OCI-LY1 (cell line): ENCODE measurements at regions not wholly inside any gene's neighbourhood (a gene's known extent, or its start where the extent isn't known, plus 50 kb on each side); places are given as distances from the start of the nearest gene placed in this dataset.

Experiments
- H2AFZ ChIP-seq: fragments of 200-600 bp; sonication (generic), shearing (Covaris generic); 2 replicates; pipeline ENCODE4 v1.6.0; 2014; ENCODE audit warnings: antibody characterized with exemption, mild to moderate bottlenecking, low read length
- H3F3A ChIP-seq: fragments of 200-600 bp; sonication (generic), shearing (Covaris generic); 2 replicates; pipeline ENCODE4 v1.6.0; 2014; ENCODE audit warnings: mild to moderate bottlenecking, antibody characterized with exemption, low read length, moderate library complexity; ENCODE audit not compliant: insufficient read depth
- H3K27ac ChIP-seq: fragments of 200-600 bp; sonication (generic); 2 replicates; pipeline ENCODE4 v1.5.1; 2014; ENCODE audit warnings: low read length, mixed run types, mild to moderate bottlenecking, low read depth; ENCODE audit not compliant: poor library complexity, severe bottlenecking
- H3K27me3 ChIP-seq: fragments of 200-600 bp; sonication (generic); 2 replicates; pipeline ENCODE4 v1.6.0; 2014; ENCODE audit warnings: antibody characterized with exemption, mild to moderate bottlenecking, low read length, moderate library complexity; ENCODE audit not compliant: insufficient read depth
- H3K36me3 ChIP-seq: fragments of 200-600 bp; sonication (generic); 2 replicates; pipeline ENCODE4 v1.6.1; 2014; ENCODE audit warnings: mild to moderate bottlenecking, antibody characterized with exemption, low read length, moderate library complexity, mixed read lengths; ENCODE audit not compliant: insufficient read depth
- H3K4me1 ChIP-seq: fragments of 200-600 bp; sonication (generic); 2 replicates; pipeline ENCODE4 v1.5.1; 2014; ENCODE audit warnings: mild to moderate bottlenecking, low read length, moderate library complexity; ENCODE audit not compliant: insufficient read depth, severe bottlenecking
- H3K4me2 ChIP-seq: fragments of 200-600 bp; sonication (generic), shearing (Covaris generic); 2 replicates; pipeline ENCODE4 v1.6.1; 2014; ENCODE audit warnings: low read length
- H3K4me3 ChIP-seq: fragments of 200-600 bp; sonication (generic); 2 replicates; pipeline ENCODE4 v1.5.1; 2014; ENCODE audit warnings: low read length, low read depth, mild to moderate bottlenecking, mixed read lengths; ENCODE audit not compliant: poor library complexity, severe bottlenecking
- H3K79me2 ChIP-seq: fragments of 200-600 bp; shearing (Covaris generic); 2 replicates; pipeline ENCODE4 v1.6.1; 2016; ENCODE audit warnings: mixed run types, low read length, mixed read lengths; ENCODE audit not compliant: insufficient read depth
- H3K9ac ChIP-seq: fragments of 200-600 bp; sonication (generic), shearing (Covaris generic); 2 replicates; pipeline ENCODE4 v1.6.1; 2014; ENCODE audit warnings: mild to moderate bottlenecking, low read length, mixed read lengths
- H3K9me2 ChIP-seq: fragments of 200-600 bp; sonication (generic), shearing (Covaris generic); 2 replicates; pipeline ENCODE4 v1.6.1; 2014; ENCODE audit warnings: low read depth, mild to moderate bottlenecking, low read length, mixed read lengths
- H3K9me3 ChIP-seq: fragments of 200-600 bp; shearing (Covaris generic); 2 replicates; pipeline ENCODE4 v1.6.1; 2014; ENCODE audit warnings: low read length, mixed read lengths
- H4K20me1 ChIP-seq: fragments of 200-600 bp; sonication (generic), shearing (Covaris generic); 2 replicates; pipeline ENCODE4 v1.6.0; 2016; ENCODE audit warnings: mild to moderate bottlenecking, low read length; ENCODE audit not compliant: insufficient read depth
- EZH2 ChIP-seq: fragments of 200-600 bp; sonication (generic), shearing (Covaris generic); IDR thresholded peaks from 2 replicates; pipeline ENCODE4 v1.8.0; 2017; ENCODE audit warnings: borderline replicate concordance, mixed run types, mild to moderate bottlenecking, antibody characterized with exemption, low read length, moderate library complexity, mixed read lengths
- TF ChIP-seq, protein P1 (sequence below): fragments of 200-600 bp; sonication (generic), shearing (Covaris generic); IDR thresholded peaks from 2 replicates; pipeline ENCODE4 v1.5.1; 2017; ENCODE audit warnings: mild to moderate bottlenecking, antibody characterized with exemption, low read length, moderate library complexity, mixed read lengths

DNA sequence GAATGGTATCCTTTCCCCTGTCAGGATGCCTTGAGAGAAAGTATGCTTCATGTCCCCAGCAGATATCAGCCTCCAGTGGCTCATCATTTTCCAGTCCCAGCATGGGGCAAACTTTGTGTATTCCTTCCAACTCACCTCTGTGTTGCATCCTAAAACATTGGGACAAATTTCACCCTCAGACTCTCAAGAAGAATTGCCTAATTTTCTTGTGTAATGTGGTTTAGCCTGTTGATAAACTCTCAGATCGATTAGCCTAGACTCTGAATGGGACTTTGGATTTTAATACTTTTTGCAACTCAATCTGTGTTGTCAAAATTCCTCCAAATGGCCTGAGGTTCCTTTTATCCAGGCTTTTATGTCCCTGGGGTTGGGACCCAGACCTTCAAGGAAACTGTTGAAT, 805.3 kb downstream of the C4orf33 start:
- TF ChIP-seq, protein P1, sequence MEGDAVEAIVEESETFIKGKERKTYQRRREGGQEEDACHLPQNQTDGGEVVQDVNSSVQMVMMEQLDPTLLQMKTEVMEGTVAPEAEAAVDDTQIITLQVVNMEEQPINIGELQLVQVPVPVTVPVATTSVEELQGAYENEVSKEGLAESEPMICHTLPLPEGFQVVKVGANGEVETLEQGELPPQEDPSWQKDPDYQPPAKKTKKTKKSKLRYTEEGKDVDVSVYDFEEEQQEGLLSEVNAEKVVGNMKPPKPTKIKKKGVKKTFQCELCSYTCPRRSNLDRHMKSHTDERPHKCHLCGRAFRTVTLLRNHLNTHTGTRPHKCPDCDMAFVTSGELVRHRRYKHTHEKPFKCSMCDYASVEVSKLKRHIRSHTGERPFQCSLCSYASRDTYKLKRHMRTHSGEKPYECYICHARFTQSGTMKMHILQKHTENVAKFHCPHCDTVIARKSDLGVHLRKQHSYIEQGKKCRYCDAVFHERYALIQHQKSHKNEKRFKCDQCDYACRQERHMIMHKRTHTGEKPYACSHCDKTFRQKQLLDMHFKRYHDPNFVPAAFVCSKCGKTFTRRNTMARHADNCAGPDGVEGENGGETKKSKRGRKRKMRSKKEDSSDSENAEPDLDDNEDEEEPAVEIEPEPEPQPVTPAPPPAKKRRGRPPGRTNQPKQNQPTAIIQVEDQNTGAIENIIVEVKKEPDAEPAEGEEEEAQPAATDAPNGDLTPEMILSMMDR = no peak
- TF ChIP-seq EZH2 = no peak
- no peaks in the 10 kb centered on the region for H3K4me1 ChIP-seq
- H3K27me3 ChIP-seq = no peaks in the 10 kb centered on the region
- H3F3A ChIP-seq = no peaks in the 10 kb centered on the region
- no peaks in the 10 kb centered on the region for H3K9me3 ChIP-seq
- H4K20me1 ChIP-seq = no peaks in the 10 kb centered on the region
- H3K4me3 ChIP-seq = no peak overlapping the region
- no peak overlapping the region for H3K4me2 ChIP-seq
- H3K36me3 ChIP-seq = no peaks in the 10 kb centered on the region
- H3K79me2 ChIP-seq = no peaks in the 10 kb centered on the region
- H3K27ac ChIP-seq = no peak overlapping the region
- no peak overlapping the region for H2AFZ ChIP-seq
- H3K9me2 ChIP-seq = no peaks in the 10 kb centered on the region
- no peak overlapping the region for H3K9ac ChIP-seq

DNA sequence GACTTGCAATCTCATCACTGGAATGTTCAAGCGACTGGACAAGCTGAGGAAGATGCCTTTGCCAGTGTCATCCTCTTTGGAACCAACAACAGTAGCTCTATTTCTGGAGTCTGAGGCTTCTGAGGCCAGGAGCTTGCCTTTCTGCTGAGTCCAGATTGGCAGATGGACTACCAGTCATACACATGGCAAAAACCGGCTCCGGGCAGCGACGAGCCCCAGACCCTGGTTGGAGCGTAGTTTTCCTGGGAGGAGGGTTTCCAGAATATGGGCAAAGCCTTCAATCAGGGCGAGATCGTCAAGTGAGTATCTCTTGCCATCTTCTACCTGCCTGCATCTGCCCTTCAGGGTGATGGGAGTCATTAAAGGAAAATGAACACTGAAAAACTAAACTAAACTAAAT, 807.9 kb downstream of the C4orf33 start:
- no peak overlapping the region for H3K4me2 ChIP-seq

DNA sequence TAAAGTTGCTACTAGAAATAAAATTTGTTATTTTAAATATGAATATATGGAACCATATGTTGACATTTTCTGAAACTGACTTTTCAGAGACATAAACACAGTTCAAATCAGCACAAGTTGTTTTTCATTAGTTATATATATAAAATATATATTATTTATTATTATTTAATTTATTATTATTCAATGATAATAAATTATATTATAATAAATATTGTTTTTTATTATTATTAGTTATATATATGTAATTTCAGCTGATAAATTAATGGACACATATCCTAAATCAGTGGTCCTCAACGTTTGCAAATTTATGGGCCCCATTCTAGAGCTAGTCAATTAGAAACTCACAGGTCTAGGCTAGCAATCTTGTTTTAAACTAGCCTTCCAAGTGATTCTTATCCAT, 809.3 kb downstream of the C4orf33 start:
- Histone ChIP-seq H3K27ac (no peak overlapping the region), H3K4me1 (no peaks in the 10 kb centered on the region), H3K4me3 (no peak overlapping the region), H3K4me2 (no peak overlapping the region), H3K9me3 (no peaks in the 10 kb centered on the region), H3K9me2 (no peaks in the 10 kb centered on the region), H2AFZ (no peak overlapping the region), H3K79me2 (no peaks in the 10 kb centered on the region), H3K36me3 (no peaks in the 10 kb centered on the region), H3K27me3 (no peaks in the 10 kb centered on the region), H4K20me1 (no peaks in the 10 kb centered on the region), H3K9ac (no peak overlapping the region), H3F3A (no peaks in the 10 kb centered on the region)
- TF ChIP-seq EZH2 = no peak
- TF ChIP-seq, protein P1 = no peak

More for the DNA sequence above, 807.9 kb downstream of the C4orf33 start:
- Histone ChIP-seq H4K20me1 (no peaks in the 10 kb centered on the region), H3K27me3 (no peaks in the 10 kb centered on the region), H2AFZ (no peak overlapping the region), H3K9me3 (no peaks in the 10 kb centered on the region), H3K9me2 (no peaks in the 10 kb centered on the region), H3K36me3 (no peaks in the 10 kb centered on the region), H3K27ac (no peak overlapping the region), H3F3A (no peaks in the 10 kb centered on the region), H3K79me2 (no peaks in the 10 kb centered on the region), H3K4me1 (no peaks in the 10 kb centered on the region), H3K9ac (no peak overlapping the region), H3K4me3 (no peak overlapping the region)
- TF ChIP-seq, protein P1 = no peak
